ENCODE measurements at regions not wholly inside any gene's neighbourhood (a gene's known extent, or its start where the extent isn't known, plus 50 kb on each side); places are given as distances from the start of the nearest gene placed in this dataset.
"Not testable (repeated sequence)": the region's sequence is repeated elsewhere in the genome, so short reads cannot be mapped to it uniquely, and the experiment has no call there.

GRCh38 chr7:121609208-121609607 is 213.1 kb upstream of the FAM3C start:
- H3K27ac ChIP-seq: no peak overlapping the region
- TF ChIP-seq, protein P1, sequence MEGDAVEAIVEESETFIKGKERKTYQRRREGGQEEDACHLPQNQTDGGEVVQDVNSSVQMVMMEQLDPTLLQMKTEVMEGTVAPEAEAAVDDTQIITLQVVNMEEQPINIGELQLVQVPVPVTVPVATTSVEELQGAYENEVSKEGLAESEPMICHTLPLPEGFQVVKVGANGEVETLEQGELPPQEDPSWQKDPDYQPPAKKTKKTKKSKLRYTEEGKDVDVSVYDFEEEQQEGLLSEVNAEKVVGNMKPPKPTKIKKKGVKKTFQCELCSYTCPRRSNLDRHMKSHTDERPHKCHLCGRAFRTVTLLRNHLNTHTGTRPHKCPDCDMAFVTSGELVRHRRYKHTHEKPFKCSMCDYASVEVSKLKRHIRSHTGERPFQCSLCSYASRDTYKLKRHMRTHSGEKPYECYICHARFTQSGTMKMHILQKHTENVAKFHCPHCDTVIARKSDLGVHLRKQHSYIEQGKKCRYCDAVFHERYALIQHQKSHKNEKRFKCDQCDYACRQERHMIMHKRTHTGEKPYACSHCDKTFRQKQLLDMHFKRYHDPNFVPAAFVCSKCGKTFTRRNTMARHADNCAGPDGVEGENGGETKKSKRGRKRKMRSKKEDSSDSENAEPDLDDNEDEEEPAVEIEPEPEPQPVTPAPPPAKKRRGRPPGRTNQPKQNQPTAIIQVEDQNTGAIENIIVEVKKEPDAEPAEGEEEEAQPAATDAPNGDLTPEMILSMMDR (IDR thresholded peaks at IDR 0.05): no peak
- intact Hi-C loops (cut with DNase I): no loop called here
- no peaks in the 10 kb centered on the region for H3K9me3 ChIP-seq
- no peak overlapping the region for H3K4me3 ChIP-seq
- H3K36me3 ChIP-seq: no peaks in the 10 kb centered on the region
- H3K27me3 ChIP-seq (ENCODE audit: low read depth): no peaks in the 10 kb centered on the region
- ATAC-seq (no peak), DNase-seq (no peak)
- H3K4me1 ChIP-seq: no peaks in the 10 kb centered on the region

DNA sequence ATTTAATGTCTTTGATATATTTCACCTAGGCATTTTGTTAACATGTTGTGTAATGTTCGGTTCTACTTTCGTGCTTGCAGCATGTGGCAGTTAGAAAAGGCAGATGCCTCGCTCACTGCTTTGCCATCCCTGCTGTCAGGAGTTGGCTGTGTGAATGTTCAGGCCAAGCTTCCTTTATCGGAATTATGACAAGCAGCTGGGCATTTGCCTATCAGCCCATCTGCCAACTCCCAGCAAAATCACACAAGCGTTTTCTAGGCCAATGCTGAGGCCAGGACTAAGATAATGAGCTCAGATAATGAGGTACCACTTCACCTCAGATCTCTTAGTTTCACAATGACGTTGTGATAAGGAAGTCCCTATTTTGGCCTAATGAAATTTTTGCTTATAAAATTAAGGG is 212.7 kb upstream of the FAM3C start:
- TF ChIP-seq, protein P1 (IDR thresholded peaks at IDR 0.05): no peak
- Histone ChIP-seq H3K4me3 (no peak overlapping the region), H3K9me3 (no peaks in the 10 kb centered on the region), H3K36me3 (no peaks in the 10 kb centered on the region), H3K27ac (no peak overlapping the region), H3K4me1 (no peaks in the 10 kb centered on the region), H3K27me3 (ENCODE audit: low read depth) (no peaks in the 10 kb centered on the region)
- intact Hi-C loops (cut with DNase I): no loop called here
- ATAC-seq: no peak
- DNase-seq: no peak

GRCh38 chr7:121608183-121608582 is 212.1 kb upstream of the FAM3C start:
- H3K27ac ChIP-seq; H3K9me3 ChIP-seq; ATAC-seq; intact Hi-C loops (cut with DNase I); H3K27me3 ChIP-seq (ENCODE audit: low read depth); H3K4me1 ChIP-seq; DNase-seq; H3K36me3 ChIP-seq; H3K4me3 ChIP-seq: not testable (repeated sequence)

- Histone ChIP-seq H3K4me1 (no peaks in the 10 kb centered on the region), H3K27me3 (ENCODE audit: low read depth) (no peaks in the 10 kb centered on the region), H3K36me3 (no peaks in the 10 kb centered on the region), H3K9me3 (no peaks in the 10 kb centered on the region), H3K4me3 (no peak overlapping the region), H3K27ac (no peak overlapping the region)
- ATAC-seq (no peak), DNase-seq (no peak)
- TF ChIP-seq, protein P1 (IDR thresholded peaks at IDR 0.05): no peak
- intact Hi-C loops (cut with DNase I): no loop called here
Measured at GRCh38 chr7:121605317-121605680, 209.2 kb upstream of the FAM3C start.

GRCh38 chr7:121604627-121605316 is 208.7 kb upstream of the FAM3C start:
- TF ChIP-seq, protein P1 (IDR thresholded peaks at IDR 0.05): no peak
- ATAC-seq: no peak
- Histone ChIP-seq H3K9me3 (no peaks in the 10 kb centered on the region), H3K36me3 (no peaks in the 10 kb centered on the region), H3K4me1 (no peaks in the 10 kb centered on the region), H3K27me3 (ENCODE audit: low read depth) (no peaks in the 10 kb centered on the region), H3K4me3 (no peak overlapping the region), H3K27ac (no peak overlapping the region)
- DNase-seq: no peak
- intact Hi-C loops (cut with DNase I): no loop called here

- intact Hi-C loops (cut with DNase I): no loop called here
- no peaks in the 10 kb centered on the region for H3K4me1 ChIP-seq
- no peaks in the 10 kb centered on the region for H3K27me3 ChIP-seq (ENCODE audit: low read depth)
- TF ChIP-seq, protein P1 (IDR thresholded peaks at IDR 0.05): no peak
- no peak overlapping the region for H3K4me3 ChIP-seq
- no peak overlapping the region for H3K27ac ChIP-seq
- DNase-seq: no peak
- H3K9me3 ChIP-seq: no peaks in the 10 kb centered on the region
- ATAC-seq: no peak
- H3K36me3 ChIP-seq: no peaks in the 10 kb centered on the region
Measured at GRCh38 chr7:121603886-121604285, 207.8 kb upstream of the FAM3C start.

All from lower lobe of right lung (tissue), 2 donors.